T follicular helper cell (primary cell): ENCODE measurements at regions not wholly inside any gene's neighbourhood (a gene's known extent, or its start where the extent isn't known, plus 50 kb on each side); places are given as distances from the start of the nearest gene placed in this dataset.
A peak's percentile ranks its signal among the peaks of the same experiment; 100 is the strongest.

ENCODE experiments used
- DNase-seq: peaks from one replicate; pipeline ENCODE4 v3.0.0-alpha.2; 2020; ENCODE audit warnings: low read depth

DNA sequence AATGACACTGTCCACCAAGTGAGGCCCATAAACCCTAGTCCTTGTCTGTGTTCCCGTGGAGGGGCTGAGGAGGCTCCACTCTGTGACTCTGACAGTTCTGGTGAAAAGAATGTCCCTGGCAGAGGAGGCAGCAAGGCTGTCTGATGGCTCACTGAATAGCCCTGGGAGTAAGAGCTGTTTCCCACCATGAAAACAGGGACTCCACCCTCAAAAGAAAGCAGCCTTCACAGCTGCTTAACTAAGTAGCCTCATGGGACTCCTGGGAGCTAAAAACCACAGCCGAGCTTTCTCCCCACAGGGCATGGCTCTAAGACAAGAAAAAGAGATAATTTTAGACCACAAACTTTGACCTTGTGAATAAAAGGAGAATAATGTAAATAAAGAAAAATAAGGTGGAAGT lies 135.1 kb upstream of the FRY start:
- no peak for DNase-seq

DNA sequence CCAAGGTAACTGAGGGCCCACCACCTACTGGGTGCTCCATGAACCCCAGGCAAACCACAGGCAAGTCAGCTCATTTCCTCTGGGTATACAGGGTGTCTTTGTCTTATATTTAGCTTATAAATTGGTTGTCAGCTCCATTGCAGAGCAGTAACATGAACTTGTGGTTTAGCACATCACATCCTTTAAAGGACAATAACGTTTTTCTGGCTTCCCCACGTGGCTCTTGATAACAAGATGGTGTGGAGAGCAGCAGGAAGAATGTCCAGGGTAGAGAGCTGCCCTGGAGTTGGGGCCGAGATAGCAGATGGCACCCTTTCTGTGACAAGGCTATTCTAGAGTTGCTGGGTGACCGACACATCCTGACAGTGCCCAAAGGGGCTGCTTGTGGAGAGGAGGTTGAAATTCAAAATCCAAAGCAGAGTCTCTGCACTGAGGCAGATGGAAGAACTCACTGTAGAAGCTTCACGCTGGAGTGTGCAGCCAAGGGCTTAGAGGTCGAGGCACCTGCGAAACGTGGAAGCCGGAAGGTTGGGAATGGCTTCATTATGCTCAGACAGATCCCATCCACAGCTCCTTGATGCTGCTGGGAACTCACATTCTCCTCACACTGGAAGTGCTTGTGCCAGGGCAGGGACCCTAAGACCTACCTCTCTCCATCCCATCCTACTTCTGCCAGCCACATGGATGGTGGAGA lies 133.0 kb upstream of the FRY start:
- DNase-seq = no peak

DNA sequence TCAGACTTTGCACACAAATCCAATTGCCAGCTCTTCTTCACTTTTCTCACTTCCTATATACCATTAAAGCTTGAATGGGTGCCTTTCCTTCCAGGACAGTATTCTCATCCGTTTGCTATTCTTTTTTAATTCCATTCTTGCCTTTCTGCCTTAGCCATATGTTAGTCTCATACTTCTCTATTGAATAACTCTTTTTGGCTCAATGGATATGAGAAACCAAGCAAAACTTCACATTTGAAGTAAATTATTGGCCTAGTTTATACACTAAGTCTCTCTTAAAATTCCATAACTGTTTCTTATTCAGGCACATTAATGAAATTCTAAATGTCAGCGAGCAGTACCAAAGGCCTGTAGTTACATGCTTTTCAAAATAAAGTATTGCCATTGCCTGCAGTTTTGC lies 129.6 kb upstream of the FRY start:
- DNase-seq = no peak

DNA sequence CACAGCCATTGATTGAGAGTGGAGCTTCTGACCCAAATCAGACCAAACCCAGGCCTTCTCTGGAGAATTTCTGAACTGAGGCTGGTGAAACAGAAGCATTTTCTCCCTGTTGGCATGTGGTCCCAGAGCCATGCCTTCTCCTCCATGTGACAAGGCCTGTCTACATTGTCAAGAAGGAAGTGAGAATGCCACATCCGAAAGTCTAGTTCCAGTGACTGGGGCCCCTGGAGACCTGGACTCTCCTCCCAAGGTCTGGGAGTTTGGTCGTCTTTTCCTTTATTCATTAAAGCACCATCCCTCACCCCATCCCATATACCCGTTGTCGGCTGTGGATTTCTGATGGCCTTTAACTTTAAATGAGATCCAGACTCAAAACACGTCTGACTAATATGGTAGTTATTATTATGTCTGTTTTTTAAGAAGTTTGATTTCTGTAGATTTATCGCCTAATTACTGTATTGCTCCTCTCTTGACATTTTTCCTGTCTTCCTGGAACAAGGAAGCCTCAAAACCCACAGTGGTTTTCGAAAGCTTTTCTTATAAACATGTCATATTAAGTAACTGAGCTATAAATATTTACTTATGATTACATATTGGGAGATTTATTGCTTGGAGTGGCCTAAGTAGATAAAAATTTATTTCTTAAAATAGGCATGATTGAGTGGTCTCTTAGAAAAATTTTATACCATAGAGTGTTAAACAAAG lies 128.3 kb upstream of the FRY start:
- DNase-seq = no peak

DNA sequence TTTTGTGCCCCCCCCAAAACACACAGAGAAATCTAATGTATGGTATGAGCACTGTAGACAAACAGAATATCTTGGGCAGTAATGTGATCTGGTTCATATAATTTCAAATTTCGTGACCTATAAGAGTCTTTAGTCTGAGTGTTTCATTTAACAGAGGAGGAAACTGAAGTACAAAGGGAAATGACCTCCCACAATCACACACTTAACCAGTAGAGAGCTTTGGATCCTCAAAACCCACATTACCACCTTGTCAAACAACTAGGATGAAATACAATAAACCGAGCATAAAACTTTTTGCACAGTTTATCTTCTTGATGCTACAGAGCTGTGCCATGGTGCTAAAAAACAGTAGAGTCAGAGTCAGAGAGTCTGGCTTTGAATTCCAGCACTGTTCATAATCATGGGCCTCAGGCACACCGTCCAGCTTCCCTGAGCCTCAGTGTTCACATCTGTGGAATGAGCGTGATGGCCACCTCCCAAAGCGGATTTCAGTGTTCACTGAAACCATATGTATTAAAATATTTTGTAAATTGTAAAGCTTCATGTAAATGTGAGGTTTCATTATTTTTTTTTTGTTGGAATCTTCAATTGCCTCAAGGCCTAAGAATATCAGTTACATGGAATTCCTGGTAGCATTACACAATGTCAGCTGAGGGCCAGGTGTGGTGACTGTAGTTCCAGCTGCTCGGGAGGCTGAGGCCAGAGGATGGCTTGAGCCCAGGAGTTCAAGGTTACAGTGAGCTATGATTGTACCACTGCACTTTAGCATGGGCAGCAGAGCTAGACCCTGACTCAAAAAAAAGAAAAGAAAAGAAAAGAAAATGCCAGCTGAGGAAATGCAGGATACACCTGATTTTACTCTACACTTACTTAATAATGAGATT lies 126.4 kb upstream of the FRY start:
- no peak for DNase-seq

DNA sequence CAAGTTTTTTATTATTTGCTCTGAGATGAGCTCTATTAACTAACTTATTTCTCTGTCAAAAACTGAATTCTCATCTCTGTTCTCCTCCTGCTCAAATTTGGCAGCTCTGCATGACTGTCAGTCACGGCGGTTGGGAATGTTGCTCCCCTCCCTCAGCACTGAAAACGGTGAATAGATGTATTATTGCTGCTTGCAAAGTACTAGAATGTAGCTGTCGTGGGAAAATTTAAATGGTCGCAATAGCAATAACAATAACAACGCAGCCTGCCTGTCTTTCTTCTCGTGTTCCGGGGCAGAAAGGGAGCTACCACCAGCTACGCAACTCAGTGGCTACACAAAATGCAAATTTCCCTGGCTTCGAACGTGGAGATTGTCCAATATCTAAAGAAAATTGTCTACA lies 125.6 kb upstream of the FRY start:
- no peak for DNase-seq

DNA sequence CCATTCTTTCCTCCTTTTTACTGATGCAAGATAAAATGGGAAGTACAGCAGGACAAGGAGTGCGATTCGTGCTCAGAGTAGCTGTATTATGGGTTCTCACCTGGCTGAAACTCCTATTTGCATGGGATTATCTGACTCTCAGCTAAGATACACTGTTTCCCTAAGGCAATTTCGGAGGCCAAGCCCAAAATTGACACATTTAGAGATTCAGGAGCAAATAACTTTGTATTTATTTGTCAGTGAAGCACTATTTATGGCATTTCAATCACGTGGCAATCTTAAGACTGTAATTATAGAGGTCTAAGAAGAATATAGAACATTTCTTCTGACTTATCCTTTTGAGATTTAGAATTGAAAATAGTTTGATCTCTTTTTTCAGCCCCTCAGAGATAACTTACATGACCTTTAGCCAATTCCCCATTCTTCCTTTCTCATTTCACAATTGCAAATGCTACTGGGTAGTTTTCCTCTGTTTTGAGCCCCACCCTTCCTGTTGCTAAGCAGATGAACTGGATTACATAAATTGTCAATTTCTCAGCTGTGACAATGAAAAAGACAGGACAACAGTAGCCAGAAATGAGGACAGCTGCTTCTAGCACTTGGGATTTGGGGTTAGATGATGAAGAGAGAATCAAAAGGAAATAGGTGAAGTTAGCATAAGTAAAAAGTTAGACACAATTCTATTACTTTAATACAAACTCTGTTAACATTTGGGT lies 122.7 kb upstream of the FRY start:
- no peak for DNase-seq

DNA sequence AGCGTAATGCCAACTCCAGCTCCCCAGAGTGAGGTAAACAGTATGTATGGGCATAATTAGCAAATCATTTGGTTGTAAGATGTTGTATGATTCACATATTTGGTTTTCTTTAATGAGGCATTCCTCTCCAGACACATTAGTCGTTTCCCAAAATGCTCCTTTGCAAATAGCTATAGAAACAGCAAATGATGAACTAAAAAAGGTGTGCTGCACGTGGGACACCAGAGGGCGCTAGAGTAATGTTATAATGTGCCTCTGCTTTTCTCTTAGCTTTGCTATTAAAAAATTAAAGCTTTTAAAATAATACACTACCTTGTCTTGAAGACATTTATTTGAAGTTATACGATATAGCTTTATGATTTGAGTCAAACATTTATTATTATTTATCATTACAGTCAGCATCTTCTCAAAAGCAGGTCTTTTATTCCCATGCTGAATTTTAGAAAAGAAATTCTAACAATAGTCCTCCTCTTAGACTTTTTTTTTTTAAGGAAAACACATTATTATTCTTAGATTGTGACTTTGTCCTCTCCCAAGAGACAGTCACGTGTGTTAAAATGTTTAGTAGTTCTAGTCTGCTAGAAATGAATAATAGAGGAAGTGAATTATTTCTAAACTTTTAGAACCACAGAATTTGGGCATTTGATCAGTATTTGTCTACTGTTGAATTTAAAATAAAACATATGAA lies 121.6 kb upstream of the FRY start:
- peak; percentile 15 for DNase-seq

DNA sequence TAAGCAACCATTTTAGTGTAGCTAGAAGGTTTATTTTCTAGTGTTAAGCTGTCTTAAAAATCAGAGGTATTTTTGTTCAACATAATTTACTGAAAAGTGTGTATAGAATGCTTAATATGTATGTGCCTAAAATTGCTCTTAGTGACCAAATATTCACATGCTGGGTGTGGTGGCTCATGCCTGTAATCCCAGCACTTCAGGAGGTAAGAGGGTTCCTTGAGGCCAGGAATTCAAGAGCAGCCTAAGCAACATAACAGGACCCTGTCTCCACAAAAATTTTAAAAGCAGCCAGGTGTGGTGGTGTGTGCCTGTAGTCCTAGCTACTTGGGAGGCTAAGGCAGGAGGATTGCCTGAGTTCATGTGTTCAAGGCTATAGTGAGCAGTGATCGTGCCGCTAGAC lies 120.9 kb upstream of the FRY start:
- no peak for DNase-seq

DNA sequence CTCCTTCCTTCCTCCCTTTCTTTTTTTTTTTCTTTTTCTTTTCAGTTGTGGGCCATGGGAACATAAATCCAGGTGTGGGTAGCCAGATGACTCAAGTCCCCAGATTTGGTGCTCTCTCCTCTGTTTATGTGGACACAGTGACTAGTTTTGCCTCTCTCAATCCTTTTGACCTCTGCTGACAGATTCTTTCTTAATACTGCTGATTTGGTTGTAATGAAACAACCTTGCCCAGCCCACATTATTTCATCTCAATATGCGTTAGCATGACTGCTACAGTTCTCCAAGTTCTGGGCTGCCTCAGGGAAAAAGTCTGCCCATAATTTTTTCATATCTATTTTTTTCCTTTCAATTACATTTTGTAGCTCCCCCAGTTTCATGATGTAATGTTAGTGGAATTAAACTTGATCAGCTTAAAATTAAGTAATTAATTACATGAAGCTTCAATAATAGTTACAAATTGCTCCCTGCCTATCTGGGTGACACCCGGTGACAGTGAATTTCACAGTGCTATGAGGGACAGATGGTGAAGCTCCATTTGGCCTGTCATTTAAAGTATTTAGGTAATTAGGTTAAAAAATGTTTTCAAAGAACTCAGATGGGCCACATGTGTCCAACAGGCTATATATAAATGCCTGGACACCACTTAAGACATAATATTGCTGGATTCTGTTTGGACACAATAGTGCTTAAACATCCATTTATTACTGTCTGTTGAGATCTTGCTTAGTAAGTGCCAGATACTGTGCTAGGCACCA lies 118.8 kb upstream of the FRY start:
- no peak for DNase-seq

DNA sequence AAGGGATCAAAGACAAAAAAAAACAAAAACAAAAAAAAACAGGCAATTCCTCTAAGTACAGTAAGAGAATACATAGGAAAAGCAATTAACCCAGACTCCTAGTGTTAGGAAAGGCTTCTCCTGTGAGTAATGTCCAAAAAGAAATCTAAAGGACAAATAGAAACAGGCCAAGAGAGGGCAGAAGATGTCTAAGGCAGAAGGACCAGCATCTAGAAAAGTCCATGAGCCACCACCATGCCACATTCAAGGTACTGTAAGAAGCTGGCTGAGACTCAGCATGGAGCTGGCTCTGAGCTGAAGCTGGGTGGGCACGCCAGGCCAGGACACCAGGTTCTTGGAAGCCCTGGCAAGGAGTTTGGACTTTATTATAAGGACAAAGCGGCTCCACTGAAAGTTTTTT lies 118.1 kb upstream of the FRY start:
- DNase-seq = no peak

DNA sequence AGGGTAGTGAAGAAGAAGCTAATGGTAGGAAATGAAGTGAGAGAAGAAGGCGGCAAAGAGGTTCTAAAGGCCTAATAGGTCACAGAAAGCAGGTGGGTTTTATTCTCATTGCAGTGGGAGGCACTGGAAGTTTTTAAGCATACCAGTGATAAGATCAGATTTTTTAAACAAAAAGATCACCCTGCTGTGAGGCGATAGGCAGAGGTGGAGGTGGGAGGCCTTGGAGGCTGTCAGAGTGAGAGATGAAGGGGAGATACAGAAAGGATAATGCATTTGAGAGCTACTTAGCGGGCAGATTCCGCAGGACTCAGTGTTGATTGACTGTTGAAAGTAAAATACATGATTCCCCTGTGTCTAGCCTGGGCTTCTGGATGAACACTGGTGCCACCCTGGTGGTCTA lies 116.7 kb upstream of the FRY start:
- DNase-seq = no peak

DNA sequence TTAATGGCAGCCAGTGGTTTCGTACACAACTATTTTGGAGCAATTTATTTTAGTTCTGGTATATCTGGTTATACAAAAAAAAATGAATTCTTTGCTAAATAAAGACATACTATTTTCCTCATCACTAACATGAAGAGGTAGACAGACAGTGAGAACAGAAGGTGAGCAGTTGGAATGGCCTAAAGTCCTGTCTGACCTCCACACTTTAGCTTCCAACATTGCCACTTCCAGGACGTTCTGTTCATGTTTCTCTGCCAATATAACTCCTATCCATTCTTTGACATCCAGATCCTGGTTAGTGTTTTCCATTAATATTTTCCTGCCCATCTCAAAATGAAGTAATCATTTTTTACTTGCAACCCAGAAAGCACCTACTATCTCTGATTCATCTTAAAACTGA lies 112.9 kb upstream of the FRY start:
- no peak for DNase-seq

DNA sequence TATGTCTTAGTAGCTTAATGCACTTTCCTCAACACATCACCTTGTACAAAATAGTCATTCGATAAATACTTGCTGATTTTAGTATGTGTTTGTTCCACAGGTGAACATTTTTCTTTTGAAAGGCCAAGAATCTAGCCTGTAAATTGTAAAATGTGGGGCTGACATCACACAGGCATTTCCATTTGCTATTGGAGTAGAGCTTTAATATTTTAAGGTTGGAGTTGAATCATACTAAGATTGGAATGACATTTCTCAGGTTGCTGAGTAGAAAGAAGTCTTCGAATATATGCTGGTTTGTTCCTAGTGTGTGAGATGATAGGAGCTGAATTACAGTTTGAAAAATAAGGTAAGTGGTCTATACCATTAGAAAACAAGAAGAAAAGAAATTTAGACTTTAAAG lies 112.3 kb upstream of the FRY start:
- DNase-seq = no peak

DNA sequence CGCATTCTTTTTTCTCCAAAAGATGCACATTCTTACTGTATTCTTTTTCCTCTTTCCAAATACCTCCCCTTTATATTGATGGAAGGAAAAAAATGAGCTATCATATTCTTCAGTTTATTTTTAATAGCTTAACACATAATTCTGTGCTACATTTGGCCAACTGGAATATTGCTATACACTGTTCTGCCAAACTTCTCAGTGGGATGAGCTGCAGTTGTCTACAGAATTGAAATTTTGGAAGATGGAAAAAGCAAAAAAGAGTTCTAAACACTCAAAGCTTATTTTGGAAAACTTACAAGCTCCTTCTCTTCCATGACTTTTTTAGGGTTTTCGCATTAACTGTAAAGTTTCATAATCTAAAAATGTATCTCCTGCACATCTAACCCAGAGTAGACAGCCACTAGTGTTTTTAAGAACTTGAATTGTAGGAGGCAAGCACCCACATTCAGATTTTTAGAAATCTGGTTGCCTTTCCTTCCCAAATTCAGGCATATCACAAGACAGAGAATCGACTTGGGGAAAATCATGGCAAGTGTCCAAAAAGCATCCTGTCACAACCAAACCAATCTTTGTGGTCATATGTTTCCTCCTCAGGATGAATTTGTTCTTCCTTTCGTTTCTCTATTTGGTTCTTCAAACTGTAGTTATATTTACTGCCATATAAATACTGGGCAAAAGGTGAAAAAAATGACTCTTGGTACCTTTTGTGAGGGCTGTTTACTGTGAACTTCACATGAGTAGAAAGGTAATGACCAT lies 111.4 kb upstream of the FRY start:
- no peak for DNase-seq

DNA sequence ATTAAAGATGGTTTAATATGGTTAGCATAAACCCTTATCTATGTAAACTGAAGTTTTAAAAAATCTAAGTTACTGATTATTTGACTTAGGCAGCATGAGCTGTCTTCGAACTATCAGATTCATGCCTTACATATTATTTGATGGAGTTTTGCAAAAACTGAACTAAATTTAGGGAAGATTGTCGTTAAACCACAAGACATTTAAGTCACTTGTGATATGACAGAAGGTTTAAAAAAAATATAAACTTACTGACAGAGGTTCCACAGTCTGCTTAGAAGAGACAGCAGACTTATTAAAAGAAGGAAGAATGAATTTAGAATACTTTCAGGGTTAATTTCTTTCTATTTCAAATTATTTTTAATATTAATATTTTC lies 110.9 kb upstream of the FRY start:
- no peak for DNase-seq

DNA sequence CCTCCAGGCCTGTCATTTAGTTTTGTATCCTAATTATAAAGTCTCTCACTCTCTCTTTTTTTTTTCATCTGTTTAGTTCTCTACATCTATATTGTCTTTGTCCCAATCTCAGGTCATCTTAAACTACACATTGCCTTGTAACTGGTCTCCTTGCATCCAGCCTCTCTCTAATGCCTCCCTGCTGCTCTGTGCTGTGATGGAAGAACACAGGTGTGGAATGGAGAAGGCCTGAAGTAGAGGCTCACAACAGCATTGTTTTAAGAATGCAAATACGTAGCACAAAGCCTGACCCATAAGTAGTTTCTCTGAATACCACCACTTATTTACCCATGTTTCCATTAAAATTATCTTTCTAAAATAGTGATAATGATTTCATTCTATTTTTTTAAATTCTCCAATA lies 108.8 kb upstream of the FRY start:
- DNase-seq = no peak

DNA sequence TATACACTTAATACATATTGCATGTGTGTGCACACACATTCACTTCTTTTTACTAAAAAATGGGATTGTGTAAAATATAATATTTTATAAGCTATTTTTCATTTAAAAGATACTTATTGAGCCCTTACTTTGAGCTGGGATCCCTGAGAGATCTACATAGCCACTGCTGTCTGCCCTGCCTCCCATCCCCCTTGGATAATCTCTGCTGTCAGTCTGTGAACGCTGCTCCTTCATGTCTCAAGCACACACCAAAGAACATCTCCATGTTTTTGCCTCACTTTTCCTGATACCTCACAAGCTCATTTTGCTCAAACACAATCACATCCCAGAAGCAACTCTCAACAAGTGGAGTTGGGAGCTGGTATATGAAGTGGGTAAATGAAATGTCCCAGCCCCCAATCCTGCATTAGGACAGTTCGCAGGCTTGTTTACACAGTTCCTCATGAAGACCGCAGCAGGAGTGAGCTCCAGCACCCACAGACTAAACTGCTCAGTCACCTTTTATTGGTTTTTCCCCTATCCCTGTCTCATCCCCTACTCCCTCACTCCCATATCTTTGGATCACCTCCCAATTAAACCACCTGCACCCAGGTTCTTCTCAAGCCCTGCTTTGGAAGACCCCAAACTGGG lies 108.3 kb upstream of the FRY start:
- DNase-seq = no peak

DNA sequence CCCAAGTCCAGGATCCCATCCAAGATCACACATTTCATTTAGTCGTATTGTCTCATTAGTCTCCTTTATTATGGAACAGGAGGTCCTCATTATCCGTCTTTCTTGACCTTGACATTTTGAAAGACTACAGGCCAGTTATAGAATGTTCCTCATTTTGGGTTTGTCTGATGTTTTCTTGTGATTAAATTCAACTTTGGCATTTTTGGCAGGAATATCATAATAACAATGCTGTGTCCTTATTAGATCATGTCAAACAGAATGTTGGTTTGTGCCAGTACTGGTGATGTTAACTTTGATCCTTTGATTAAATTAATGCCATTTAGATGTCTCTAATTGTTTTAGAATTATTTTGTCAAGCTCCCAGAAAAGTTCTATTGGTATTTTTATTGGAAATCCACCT lies 106.5 kb upstream of the FRY start:
- DNase-seq = no peak

DNA sequence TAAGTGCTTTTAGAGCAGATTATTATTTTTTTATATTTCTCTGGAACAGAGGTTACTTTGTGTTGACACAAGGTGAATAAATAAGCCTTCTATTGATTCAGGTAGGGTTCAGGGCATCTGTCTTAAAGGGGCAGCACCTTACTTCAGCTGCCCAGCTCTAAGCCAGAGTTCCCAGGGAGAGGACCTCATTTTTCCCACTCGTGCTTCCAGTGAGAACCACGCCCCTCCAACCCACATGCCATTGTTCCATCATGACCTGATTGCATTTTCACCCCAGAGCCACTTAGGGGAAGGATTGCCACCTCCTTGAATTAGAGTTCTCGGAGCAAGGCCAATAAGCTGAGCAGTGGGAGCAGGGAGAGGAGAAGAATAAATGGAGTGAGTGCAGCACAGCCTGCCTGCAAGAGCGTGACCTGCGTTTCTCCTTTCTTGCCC lies 104.3 kb upstream of the FRY start:
- no peak for DNase-seq
